GM18505 (cell line): ENCODE measurements at regions not wholly inside any gene's neighbourhood (a gene's known extent, or its start where the extent isn't known, plus 50 kb on each side); places are given as distances from the start of the nearest gene placed in this dataset.
A peak's percentile ranks its signal among the peaks of the same experiment; 100 is the strongest.

Experiments
- ATAC-seq: cut with Tn5 transposase; IDR thresholded peaks from one replicate; pipeline ENCODE4 v1.9.1; 2021; ENCODE audit not compliant: unreplicated experiment
- POLR2A ChIP-seq: IDR thresholded peaks from 4 replicates; pipeline ENCODE4 v1.6.1; 2011; ENCODE audit warnings: borderline replicate concordance; ENCODE audit not compliant: insufficient read depth, insufficient read length; ENCODE audit errors: extremely low read depth

DNA sequence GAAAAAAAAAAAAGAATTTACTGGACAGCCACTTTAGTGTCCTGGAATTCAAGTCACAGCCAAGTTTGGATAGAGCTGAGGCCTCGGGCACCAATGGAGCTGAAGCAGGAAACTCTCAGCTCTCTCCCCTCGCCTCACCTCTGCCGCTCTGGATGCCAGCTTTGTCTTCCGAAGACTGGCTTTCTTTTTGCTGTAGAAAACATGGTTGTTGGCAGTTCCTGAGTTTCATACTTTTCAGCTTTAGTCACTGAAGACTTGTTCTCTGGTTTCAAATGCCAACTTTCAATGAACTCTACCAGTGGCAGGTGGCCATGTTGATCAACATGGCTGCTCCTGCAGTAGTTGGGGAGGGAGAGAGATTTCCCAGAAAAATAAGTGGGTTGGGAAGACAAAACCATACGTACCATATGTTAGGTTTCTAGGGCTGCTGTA, 142.2 kb downstream of the SNX18 start:
- ATAC-seq, result no peak
- TF ChIP-seq POLR2A, result no peak

DNA sequence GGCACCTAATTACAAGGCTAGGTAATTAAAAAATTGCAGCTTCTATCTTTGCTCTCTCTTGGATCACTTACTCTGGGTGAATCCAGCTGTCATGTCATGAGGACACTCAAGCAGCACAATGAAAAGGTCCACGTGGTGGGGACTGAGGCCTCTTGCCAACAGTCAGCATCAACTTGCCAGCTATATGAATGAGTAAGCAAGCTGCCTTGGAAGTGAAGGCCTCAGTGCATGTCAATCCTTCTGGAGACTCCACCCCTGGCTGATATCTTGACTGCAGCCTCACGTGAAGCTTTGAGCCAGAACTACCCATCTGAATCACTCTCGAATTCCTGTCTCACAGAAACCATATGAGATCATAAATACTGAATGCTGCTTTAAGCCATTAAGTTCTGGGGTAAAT, 140.5 kb downstream of the SNX18 start:
- no peak for TF ChIP-seq POLR2A

DNA sequence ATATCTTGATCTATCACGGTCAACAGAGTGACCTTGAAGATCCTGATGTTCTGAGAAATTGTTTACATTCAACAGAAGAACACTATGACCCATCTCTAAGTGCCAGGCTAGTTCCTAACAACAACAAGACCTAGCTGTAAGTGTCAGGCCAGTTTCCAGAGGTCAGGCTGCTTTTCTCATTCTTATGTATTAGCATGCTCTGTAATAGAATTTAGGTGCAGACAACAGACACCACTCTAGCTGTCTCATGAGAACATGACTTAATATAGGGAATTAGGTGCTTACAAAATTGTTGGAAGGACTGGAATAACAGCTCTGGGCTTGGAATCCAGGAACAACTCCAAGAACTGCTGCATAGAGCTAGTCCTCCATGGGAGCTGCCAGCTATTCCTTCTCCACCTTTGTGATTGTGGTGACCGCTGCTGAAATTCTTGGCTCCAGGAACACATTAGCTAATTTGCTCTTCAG, 138.7 kb downstream of the SNX18 start:
- TF ChIP-seq POLR2A, result no peak
- ATAC-seq, result no peak

More for the DNA sequence above, 140.5 kb downstream of the SNX18 start:
- no peak for ATAC-seq

DNA sequence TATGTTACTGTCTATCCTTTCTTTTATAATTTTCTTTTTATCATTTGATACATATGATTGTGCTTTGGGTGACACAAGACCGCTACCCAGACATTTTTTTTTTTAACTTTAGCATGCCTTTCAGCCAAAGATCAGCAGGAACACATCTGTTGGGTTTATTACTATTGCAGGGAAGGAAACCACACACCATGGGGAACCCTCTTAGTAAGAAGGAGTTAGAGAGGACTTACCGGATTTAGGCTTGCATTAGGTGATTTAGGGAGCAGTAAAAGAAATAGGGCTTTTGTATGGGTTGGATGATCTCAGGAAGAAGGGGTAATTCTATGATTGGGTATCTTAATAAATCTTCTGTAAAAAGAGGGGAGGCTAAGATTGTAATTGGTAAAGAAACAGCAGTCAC, 138.2 kb downstream of the SNX18 start:
- no peak for TF ChIP-seq POLR2A
- ATAC-seq, result no peak

DNA sequence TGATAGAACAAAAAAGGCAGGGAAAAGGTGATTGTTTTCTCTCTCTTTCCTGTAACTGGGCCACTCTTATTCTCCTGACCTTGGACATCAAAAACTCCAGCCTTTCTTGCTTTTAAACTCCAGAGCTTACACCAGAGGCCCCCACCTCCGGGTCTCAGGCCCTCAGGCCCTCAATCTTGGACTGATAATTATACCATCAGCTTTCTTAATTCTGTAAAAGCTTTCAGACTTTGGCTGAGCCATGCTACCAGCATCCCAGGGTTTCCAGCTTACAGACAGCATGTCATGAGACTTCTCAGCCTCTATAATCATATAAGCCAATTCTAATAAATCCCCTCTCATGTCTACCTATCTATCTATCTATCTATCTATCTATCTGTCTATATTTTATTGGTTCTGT, 137.7 kb downstream of the SNX18 start:
- ATAC-seq, result no peak
- no peak for TF ChIP-seq POLR2A

DNA sequence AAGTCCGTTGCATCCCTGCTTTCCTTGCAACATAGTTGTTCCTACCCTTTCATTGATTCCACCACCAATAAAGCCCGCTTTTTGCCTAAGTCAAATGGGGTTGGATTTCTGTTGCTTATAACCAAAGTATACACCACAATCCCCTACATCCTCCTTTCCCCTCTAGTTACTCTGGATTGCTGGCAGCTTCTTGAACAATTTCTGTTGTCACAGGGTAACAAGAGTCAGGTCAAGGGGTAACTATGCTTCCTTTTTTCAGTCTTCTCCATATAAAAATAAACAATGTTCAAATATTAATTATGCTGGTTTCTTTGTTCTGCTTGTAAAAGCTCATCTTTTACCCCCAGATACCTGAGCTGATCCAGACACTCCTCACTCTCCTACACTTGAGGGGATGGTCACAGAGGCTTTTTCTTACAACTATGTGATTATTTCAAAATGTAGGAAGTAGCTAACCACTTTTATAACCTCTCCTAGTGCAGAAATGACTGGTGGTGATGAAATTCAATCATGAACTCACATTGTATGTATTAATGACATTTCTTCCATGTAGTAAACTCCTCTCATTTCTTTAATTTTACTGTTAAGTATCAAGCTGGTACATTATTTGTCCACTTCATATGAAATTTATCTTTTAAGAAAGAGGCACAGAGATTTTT, 136.5 kb downstream of the SNX18 start:
- ATAC-seq, result no peak

DNA sequence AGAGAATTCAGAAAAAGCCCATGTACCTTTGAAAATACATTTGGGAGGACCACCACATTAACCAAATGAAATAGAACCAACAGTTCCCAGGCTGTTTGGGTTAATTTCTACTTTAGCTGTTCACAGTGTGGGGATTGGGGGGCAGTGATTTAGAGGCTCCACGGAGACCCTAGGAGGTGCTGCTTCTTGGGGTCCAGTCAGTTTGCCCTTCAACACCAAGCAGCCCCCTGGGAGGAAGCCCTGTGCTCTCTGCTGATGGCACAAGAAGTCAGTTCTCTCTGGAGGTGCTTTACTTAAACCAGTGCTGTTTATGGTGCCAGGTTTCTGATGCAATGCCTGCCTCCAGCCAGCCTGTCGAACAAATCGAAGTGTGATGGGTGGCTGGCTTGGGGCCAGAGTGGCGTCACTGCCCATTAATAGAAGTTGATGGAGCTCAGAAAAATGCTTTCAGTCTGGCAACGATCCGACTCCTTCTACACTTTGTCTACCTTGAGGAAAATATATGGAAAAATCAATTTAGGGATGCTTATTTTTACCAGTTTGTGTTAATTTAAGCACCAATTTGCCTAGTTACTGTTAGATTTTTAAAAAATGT, 134.0 kb downstream of the SNX18 start:
- TF ChIP-seq POLR2A, result no peak
- ATAC-seq, result no peak

More for the DNA sequence above, 136.5 kb downstream of the SNX18 start:
- no peak for TF ChIP-seq POLR2A

DNA sequence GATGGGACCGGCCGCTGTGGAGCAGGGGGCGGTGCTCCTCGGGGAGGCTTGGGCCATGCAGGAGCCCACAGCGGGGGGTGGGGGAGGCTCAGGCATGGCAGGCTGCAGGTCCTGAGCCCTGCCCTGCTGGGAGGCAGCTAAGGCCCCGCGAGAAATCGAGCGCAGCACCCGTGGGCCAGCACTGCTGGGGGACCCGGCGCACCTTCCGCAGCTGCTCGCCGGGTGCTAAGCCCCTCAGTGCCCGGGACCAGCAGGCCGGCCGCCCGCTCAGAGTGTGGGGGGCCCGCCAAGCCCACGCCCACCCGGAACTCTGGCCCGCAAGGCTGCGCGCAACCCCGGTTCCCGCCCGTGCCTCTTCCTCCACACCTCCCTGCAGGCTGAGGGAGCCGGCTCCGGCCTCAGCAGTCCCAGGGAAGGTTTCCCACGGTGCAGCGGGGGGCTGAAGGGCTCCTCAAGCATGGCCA, 131.5 kb downstream of the SNX18 start:
- no peak for ATAC-seq
- TF ChIP-seq POLR2A, result no peak

DNA sequence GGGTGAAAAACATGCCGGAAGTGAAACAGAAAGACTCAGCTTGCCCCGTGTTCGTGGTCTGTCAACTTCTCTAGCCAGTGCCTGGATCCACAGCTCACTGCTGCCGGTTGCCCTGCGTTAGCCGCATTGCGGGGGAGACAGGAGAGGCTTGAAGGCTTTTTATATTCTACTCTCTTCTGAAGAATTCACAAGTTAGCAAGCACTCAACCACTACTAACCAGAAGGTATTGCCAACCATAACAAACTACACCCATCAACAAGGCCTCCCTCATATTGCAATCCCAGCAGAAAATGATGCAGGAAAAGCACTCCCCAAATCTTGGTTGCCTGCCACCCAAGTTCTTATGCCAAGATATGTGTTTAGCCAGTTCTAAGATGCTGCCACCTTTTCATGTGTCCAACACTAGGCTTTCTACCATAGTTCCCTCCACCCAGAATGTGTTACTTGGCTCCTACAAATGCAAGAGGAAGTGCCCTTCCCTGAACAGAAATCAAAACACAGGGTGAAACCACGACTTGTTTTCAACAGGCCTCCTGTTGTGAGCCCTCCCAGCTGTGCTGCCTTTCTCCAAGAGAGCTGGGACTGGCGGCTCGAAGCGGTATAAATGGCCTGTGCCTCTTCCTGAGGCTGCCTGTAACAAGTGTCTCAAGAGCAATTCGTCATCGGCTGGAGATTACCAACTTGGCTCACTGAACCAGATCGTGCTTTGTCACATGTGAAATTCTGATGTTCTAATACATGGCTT, 129.0 kb downstream of the SNX18 start:
- peak; percentile 94 for ATAC-seq
- no peak for TF ChIP-seq POLR2A

DNA sequence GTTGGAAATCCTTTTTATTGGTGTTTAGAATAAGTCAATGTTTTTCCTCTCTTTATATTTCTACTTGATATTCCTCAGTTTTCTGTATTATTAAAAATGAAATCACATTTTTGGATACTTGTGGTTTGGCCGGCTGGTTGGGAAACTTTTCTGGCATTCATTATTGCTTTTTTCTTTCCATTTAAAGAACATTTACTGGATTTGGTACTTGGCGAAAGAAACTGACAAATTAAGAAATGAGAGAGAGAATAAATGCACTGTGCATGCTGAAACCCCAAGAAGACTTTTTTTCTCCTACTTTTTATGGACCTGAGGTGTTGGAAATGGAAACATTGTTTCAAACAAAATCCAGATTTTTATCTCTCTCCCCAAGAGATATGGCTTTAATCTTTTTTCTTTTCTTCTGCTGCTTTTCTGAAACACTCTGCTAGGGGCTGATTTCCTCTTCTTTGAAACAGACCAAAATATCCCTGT, 128.4 kb downstream of the SNX18 start:
- no peak for ATAC-seq

DNA sequence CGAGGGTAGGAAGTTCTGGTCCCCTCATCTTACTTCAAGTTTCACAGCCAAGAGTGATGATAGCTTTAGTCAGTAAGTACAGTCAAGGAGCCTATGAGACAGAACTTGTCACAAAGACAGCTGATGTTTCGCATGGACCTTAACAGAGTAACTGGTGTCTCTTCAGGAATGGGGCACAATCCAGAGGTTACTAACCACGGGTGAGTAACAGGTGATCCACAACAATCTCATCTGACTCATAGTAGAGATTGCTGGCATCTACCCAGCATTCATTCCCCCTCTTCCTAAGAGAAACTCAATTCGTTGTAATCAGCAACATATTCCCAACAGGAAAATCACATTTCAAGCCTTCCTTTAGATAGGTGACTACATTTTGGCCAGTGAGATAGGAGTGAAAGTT, 126.7 kb downstream of the SNX18 start:
- no peak for TF ChIP-seq POLR2A
- no peak for ATAC-seq

More for the DNA sequence above, 128.4 kb downstream of the SNX18 start:
- TF ChIP-seq POLR2A, result no peak

DNA sequence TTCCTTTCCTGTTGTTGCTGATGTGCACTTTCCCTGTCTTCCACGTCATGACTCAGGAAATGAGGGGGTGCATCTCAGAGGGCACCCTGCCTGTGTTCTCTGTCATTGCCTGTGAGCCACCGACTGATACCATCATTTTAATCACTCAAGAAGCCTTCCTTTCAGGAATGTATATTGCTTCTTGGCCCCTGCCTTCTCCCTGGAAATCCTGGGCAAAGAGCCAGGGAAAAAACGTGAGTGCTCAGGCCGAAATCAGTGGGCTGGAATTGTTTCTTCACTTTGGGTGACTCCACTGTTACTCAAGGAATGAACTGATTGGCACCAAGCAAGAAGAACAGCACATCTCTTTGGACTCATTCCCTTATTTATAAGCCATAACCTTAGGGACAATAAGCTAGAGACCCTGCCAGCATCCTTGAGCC, 126.1 kb downstream of the SNX18 start:
- TF ChIP-seq POLR2A, result no peak
- no peak for ATAC-seq

DNA sequence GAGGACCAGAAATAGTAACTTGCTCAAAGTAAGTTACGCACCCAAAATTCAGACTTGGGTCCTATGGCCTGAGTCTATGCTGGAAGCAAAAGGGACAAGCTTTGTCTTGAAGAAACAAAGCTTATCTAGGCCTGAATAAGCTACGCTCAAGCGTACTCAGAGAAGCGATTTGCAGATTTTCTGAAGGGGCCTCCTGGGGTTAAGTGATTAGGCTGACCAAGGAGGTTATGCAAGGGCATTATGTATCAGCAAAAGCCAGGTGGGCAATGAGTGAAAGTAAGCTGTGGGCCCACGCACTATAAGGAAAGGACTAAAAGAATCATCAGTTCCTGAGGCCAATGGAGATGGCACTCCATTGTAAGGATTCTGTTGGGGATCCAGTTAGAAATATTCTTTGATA, 122.1 kb downstream of the SNX18 start:
- no peak for TF ChIP-seq POLR2A

DNA sequence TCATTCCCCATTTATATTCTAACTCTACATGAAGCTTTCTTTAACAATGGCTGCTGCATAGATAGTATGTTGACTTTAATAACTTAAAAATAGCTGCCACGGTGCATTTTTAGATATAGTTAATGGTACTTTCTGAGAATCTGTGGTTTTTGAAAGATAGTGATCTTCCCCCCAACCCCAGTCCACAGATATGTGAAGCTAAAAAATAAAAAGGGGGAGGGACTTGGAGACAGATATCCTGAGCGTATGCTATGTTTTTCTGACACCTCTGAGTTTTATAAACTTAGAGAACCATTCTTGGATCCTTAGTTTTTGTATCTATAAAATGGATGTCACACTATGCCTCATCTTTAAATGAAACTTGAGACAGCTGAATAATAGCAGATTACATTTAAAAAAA, 120.5 kb downstream of the SNX18 start:
- no peak for ATAC-seq
- no peak for TF ChIP-seq POLR2A

More for the DNA sequence above, 122.1 kb downstream of the SNX18 start:
- no peak for ATAC-seq

DNA sequence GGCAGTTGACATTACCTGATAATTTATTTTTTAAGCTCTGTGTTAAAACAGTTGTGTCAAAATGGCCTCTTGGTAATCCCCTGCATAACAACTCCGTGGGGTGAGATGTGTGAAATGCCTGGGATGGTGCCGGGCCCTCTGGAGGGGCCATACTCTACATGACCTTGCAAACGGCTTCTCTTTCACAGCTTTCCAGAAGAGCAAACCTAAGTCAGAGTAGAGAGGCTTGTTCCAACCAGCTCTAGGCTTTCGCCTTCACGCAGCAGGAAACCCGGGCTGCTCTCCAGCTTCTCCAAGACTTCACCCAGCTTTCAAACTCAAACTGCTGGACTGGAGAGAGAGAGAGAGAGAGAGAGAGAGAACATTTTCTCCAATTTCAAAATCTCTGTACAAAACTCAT, 120.1 kb downstream of the SNX18 start:
- no peak for TF ChIP-seq POLR2A
- no peak for ATAC-seq
